CD14-positive monocyte (primary cell): ENCODE measurements at regions not wholly inside any gene's neighbourhood (a gene's known extent, or its start where the extent isn't known, plus 50 kb on each side); places are given as distances from the start of the nearest gene placed in this dataset.
A peak's percentile ranks its signal among the peaks of the same experiment; 100 is the strongest.

ENCODE experiments used
- DNase-seq, 3 donors: peaks; one replicate each; pipeline ENCODE4 v3.0.0-alpha.2; 2011 to 2022
- H2AFZ ChIP-seq: 2 replicates; pipeline ENCODE4 v1.6.0; 2012; ENCODE audit warnings: mild to moderate bottlenecking, low read depth, low read length, inconsistent platforms; ENCODE audit not compliant: insufficient read depth, poor library complexity, severe bottlenecking
- H3K27ac ChIP-seq, 2 donors: 1 replicate in 1 of 2; 2 replicates in 1 of 2; pipeline ENCODE4 v1.5.1; 2012 to 2013; ENCODE audit warnings: low read length in 2 of 2, control low read depth in 1 of 2, inconsistent platforms in 1 of 2, low read depth in 1 of 2, mild to moderate bottlenecking in 1 of 2
- H3K27me3 ChIP-seq, 2 donors: one replicate each; pipeline versions ENCODE4 v1.6.0 to v1.6.1; 2011 to 2013; ENCODE audit warnings: low read length in 2 of 2; ENCODE audit not compliant: control insufficient read depth in 2 of 2, insufficient read depth in 2 of 2
- H3K36me3 ChIP-seq, 2 donors: replicated peaks in 1 of 2; 1 replicate in 1 of 2; 2 replicates in 1 of 2; pipeline versions ENCODE4 v1.5.1 to v1.6.1; 2012 to 2013; ENCODE audit warnings: low read length in 2 of 2, control low read depth in 1 of 2, inconsistent platforms in 1 of 2, mild to moderate bottlenecking in 1 of 2; ENCODE audit not compliant: insufficient read depth in 2 of 2, control insufficient read depth in 1 of 2
- H3K4me1 ChIP-seq, 2 donors: 1 replicate in 1 of 2; 2 replicates in 1 of 2; pipeline versions ENCODE4 v1.5.1 to v1.6.1; 2012 to 2013; ENCODE audit warnings: low read length in 2 of 2, control low read depth in 1 of 2, inconsistent platforms in 1 of 2, mild to moderate bottlenecking in 1 of 2, moderate library complexity in 1 of 2; ENCODE audit not compliant: insufficient read depth in 2 of 2, control insufficient read depth in 1 of 2
- H3K4me2 ChIP-seq: replicated peaks from 2 replicates; pipeline ENCODE3; 2012; ENCODE audit warnings: low read length, moderate library complexity, mild to moderate bottlenecking; ENCODE audit not compliant: poor library complexity, severe bottlenecking; ENCODE audit errors: extremely low read depth
- H3K4me3 ChIP-seq, 3 experiments: fragments of 200-600 bp in 1 of 3; sonication (generic) in 1 of 3; replicated peaks in 1 of 3; 1 replicate in 2 of 3; 2 replicates in 1 of 3; pipeline ENCODE4 v1.5.1; 2011 to 2013; ENCODE audit warnings: low read length in 3 of 3, mild to moderate bottlenecking in 3 of 3, control low read depth in 2 of 3, low read depth in 2 of 3, inconsistent platforms in 1 of 3, moderate library complexity in 1 of 3
- H3K79me2 ChIP-seq: 2 replicates; pipeline ENCODE4 v1.6.0; 2012; ENCODE audit warnings: mild to moderate bottlenecking, control low read depth, inconsistent platforms, low read length, moderate library complexity; ENCODE audit not compliant: insufficient read depth
- H3K9ac ChIP-seq: 2 replicates; pipeline ENCODE4 v1.6.0; 2017; ENCODE audit warnings: low read length, mild to moderate bottlenecking; ENCODE audit not compliant: insufficient read depth, poor library complexity, severe bottlenecking
- H3K9me3 ChIP-seq, 2 donors: replicated peaks in 1 of 2; 1 replicate in 1 of 2; 2 replicates in 1 of 2; pipeline versions ENCODE4 v1.5.1 to v1.6.1; 2012 to 2013; ENCODE audit warnings: low read length in 2 of 2, control low read depth in 1 of 2; ENCODE audit not compliant: control insufficient read depth in 1 of 2, insufficient read depth in 1 of 2
- H4K20me1 ChIP-seq: 2 replicates; pipeline ENCODE4 v1.6.0; 2012; ENCODE audit warnings: mild to moderate bottlenecking, low read length, control low read depth, moderate library complexity; ENCODE audit not compliant: insufficient read depth
- H3K27ac Mint-ChIP-seq, 7 donors: one replicate each; pipeline ENCODE4 v1.8.0; 2020; ENCODE audit warnings: mild to moderate bottlenecking in 7 of 7, mixed read lengths in 7 of 7, moderate library complexity in 6 of 7, inconsistent platforms in 2 of 7
- H3K27me3 Mint-ChIP-seq, 3 donors: one replicate each; pipeline ENCODE4 v1.8.0; 2021 to 2022; ENCODE audit warnings: low read depth in 3 of 3, mild to moderate bottlenecking in 3 of 3, mixed read lengths in 3 of 3, moderate library complexity in 3 of 3, inconsistent platforms in 1 of 3
- H3K36me3 Mint-ChIP-seq, 2 donors: one replicate each; pipeline ENCODE4 v1.8.0; 2020; ENCODE audit warnings: mixed read lengths in 2 of 2, inconsistent platforms in 1 of 2, mild to moderate bottlenecking in 1 of 2
- H3K4me1 Mint-ChIP-seq: one replicate; pipeline ENCODE4 v1.8.0; 2020; ENCODE audit warnings: mild to moderate bottlenecking, mixed read lengths
- H3K4me3 Mint-ChIP-seq, 2 donors: one replicate each; pipeline ENCODE4 v1.8.0; 2020; ENCODE audit warnings: mild to moderate bottlenecking in 2 of 2, mixed read lengths in 2 of 2, moderate library complexity in 1 of 2
- H3K9me3 Mint-ChIP-seq, 7 donors: one replicate each; pipeline ENCODE4 v1.8.0; 2020 to 2022; ENCODE audit warnings: mixed read lengths in 7 of 7, mild to moderate bottlenecking in 6 of 7, moderate library complexity in 6 of 7, inconsistent platforms in 2 of 7
- CTCF ChIP-seq: fragments of 200-600 bp; IDR thresholded peaks from one replicate; pipeline ENCODE4 v1.8.0; 2022; ENCODE audit warnings: antibody characterized with exemption, mild to moderate bottlenecking
- WGBS: methylation state at CpG from one replicate; pipeline ENCODE4 v1.1.5; 2013; ENCODE audit warnings: missing lambda C conversion rate; ENCODE audit not compliant: insufficient coverage; 5-methylcytosine and 5-hydroxymethylcytosine counted together
- intact Hi-C, 2 donors: fragments of 100-400 bp; cut with micrococcal nuclease; formaldehyde crosslinking; loops; one replicate each; pipeline versions ENCODE4 v1.15.0 to v1.15.1; 2023

- Histone ChIP-seq H3K9me3 (no peaks in the 10 kb centered on the region), H3K4me3 (no peak overlapping the region), H3K9ac (no peak overlapping the region), H3K4me1 (no peaks in the 10 kb centered on the region), H3K27me3 (no peaks in the 10 kb centered on the region), H3K27ac (no peak overlapping the region), H2AFZ (no peak overlapping the region), H3K79me2 (no peaks in the 10 kb centered on the region), H4K20me1 (no peaks in the 10 kb centered on the region), H3K36me3 (no peaks in the 10 kb centered on the region), H3K4me2 (no peak overlapping the region)
- intact Hi-C loops = no loop called here
- no peak for TF ChIP-seq CTCF
- peaks cover 0 to 8% (median 4%) of the 10 kb centered on the region in 7 donors for H3K9me3 Mint-ChIP-seq
- WGBS = 93% methylated on average over 4 of the region's 4 CpGs
- peak overlapping the region in 3 of 7 donors; percentile 4 to 28 (median 14) for H3K27ac Mint-ChIP-seq
- H3K4me1 Mint-ChIP-seq = no peaks in the 10 kb centered on the region
- H3K27me3 Mint-ChIP-seq = peaks cover 0 to 3% (median 2%) of the 10 kb centered on the region in 3 donors
- H3K4me3 Mint-ChIP-seq = no peak overlapping the region
- no peaks in the 10 kb centered on the region for H3K36me3 Mint-ChIP-seq
- DNase-seq = no peak
These were observed 213.3 kb upstream of the OSR1 start for GRCh38 chr2:19571773-19572172.

DNA sequence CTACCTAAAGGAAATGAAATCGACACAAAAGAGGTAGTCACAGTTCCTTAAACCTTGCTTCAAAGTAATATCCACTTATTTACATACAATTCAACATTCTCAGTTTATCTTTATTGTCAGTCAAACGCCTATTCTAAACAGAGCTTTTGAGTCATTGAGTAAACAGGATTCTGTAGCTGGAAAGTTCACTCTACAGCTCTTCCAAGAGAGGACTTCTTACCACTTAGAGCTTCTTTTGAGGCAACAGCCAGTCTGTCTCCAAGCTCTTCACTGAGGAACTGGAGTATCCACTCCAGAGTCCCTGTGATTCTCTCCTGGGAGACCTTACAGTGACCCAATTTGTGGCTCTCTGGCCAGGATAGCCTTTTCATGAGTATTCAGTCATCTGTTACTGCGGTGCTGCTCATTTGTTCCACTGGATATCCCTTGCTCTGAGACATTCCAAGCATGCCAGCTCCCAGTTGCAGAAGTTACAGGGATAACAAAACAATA, 210.9 kb upstream of the OSR1 start:
- no peak for TF ChIP-seq CTCF
- H3K79me2 ChIP-seq = no peaks in the 10 kb centered on the region
- Mint-ChIP-seq H3K4me1 (no peaks in the 10 kb centered on the region), H3K27me3 (peaks cover 0 to 1% (median 1%) of the 10 kb centered on the region in 3 donors), H3K36me3 (no peaks in the 10 kb centered on the region), H3K9me3 (peaks cover 0 to 8% (median 5%) of the 10 kb centered on the region in 7 donors), H3K27ac (no peak overlapping the region), H3K4me3 (no peak overlapping the region)
- 89% methylated on average over 1 of the region's 3 CpGs for WGBS
- H3K36me3 ChIP-seq = no peaks in the 10 kb centered on the region
- no peaks in the 10 kb centered on the region for H3K27me3 ChIP-seq
- H3K9me3 ChIP-seq = no peaks in the 10 kb centered on the region
- no peak for DNase-seq
- H3K4me3 ChIP-seq = no peak overlapping the region
- no peak overlapping the region for H3K27ac ChIP-seq
- H4K20me1 ChIP-seq = no peaks in the 10 kb centered on the region
- intact Hi-C loops = no loop called here
- no peak overlapping the region for H3K4me2 ChIP-seq
- H2AFZ ChIP-seq = no peak overlapping the region
- no peaks in the 10 kb centered on the region for H3K4me1 ChIP-seq
- no peak overlapping the region for H3K9ac ChIP-seq
